Activated CD4-positive, alpha-beta memory T cell treated with anti-CD3 and anti-CD28 coated beads for 36 hours (primary cell): ENCODE measurements at regions not wholly inside any gene's neighbourhood (a gene's known extent, or its start where the extent isn't known, plus 50 kb on each side); places are given as distances from the start of the nearest gene placed in this dataset.
"Not testable (repeated sequence)": the region's sequence is repeated elsewhere in the genome, so short reads cannot be mapped to it uniquely, and the experiment has no call there.

Experiments
- CTCF ChIA-PET: fragments of 350-600 bp; sonication (Branson Sonifier 250); formaldehyde crosslinking; loops from one replicate; lab custom pipeline; 2021; ENCODE audit warnings: antibody characterized with exemption, inconsistent platforms; lab: Charles Lee
- POLR2A ChIA-PET: fragments of 350-600 bp; sonication (Branson Sonifier 250); formaldehyde crosslinking; loops from one replicate; lab custom pipeline; 2021; ENCODE audit warnings: antibody characterized with exemption; lab: Charles Lee
- DNase-seq: peaks from one replicate; pipeline ENCODE4 v3.0.0-alpha.2; 2020
- H3K27ac Mint-ChIP-seq: one replicate; pipeline ENCODE4 v1.8.0; 2021; ENCODE audit warnings: mixed read lengths
- H3K27me3 Mint-ChIP-seq: one replicate; pipeline ENCODE4 v1.8.0; 2021; ENCODE audit warnings: mixed read lengths
- H3K36me3 Mint-ChIP-seq: one replicate; pipeline ENCODE4 v1.8.0; 2021; ENCODE audit warnings: mixed read lengths
- H3K4me1 Mint-ChIP-seq: one replicate; pipeline ENCODE4 v1.8.0; 2021; ENCODE audit warnings: low read depth, mixed read lengths
- H3K4me3 Mint-ChIP-seq: one replicate; pipeline ENCODE4 v1.8.0; 2021; ENCODE audit warnings: mild to moderate bottlenecking, mixed read lengths
- H3K9me3 Mint-ChIP-seq: one replicate; pipeline ENCODE4 v1.8.0; 2021; ENCODE audit warnings: mixed read lengths
- intact Hi-C: fragments of 100-400 bp; cut with micrococcal nuclease; formaldehyde crosslinking; loops from one replicate; pipeline ENCODE4 v1.15.1; 2023

DNA sequence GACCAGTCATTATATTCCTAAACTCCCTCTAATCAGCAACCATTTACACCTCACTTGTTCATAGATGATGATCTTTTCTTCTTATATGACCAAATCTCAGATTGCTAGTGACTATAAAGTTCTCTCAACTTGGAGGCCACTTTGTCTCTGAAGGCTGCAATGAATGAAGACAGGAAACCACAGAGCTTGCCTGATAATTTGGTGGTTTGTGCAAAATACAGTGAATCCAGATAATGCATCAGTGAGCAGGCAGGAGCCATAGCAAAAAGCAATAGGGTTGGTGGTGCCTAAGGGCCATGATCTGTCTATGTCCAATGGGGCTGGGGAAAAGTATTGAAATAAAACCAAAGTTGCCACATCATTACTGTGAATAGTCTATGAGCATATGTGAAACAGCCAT is 123.8 kb upstream of the LRFN5 start:
- DNase-seq: no peak
- Mint-ChIP-seq H3K27me3 (no peaks in the 10 kb centered on the region), H3K27ac (no peak overlapping the region), H3K4me1 (no peaks in the 10 kb centered on the region), H3K4me3 (no peak overlapping the region), H3K36me3 (no peaks in the 10 kb centered on the region), H3K9me3 (no peaks in the 10 kb centered on the region)
- intact Hi-C loops: no loop called here
- ChIA-PET POLR2A (no interaction called here), CTCF (no interaction called here)

DNA sequence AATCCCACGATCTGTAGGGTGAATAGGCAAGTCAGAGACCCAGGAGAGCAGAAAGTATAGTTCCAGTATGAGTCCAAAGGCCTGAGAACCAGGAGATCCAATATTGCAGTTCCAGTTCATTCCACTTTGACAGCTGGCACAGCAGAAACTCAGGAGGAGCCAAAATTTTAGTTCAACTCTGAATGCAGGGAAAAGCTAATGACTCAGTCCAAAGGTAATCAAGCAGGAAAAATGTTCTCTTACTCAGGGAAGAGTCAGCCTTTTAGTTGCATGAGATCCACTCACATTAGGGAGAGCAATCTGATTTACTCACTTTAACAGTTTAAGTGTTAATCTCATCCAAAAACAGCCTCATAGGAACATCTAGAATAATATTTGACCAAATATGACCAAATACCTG is 130.2 kb upstream of the LRFN5 start:
- no peaks in the 10 kb centered on the region for H3K4me1 Mint-ChIP-seq
- CTCF ChIA-PET: interaction anchor here (1.3 kb wide), 1 partner anchor 12 kb away, joined by 3 read pairs; no protein-coding TSS in a partner anchor
- no peak overlapping the region for H3K27ac Mint-ChIP-seq
- H3K4me3 Mint-ChIP-seq: no peak overlapping the region
- no peaks in the 10 kb centered on the region for H3K36me3 Mint-ChIP-seq
- intact Hi-C loops: no loop called here
- peaks cover 2% of the 10 kb centered on the region for H3K9me3 Mint-ChIP-seq
- POLR2A ChIA-PET: no interaction called here
- no peak for DNase-seq
- H3K27me3 Mint-ChIP-seq: no peaks in the 10 kb centered on the region

GRCh38 chr14:41461380-41461779 is 145.3 kb upstream of the LRFN5 start:
- POLR2A ChIA-PET: no interaction called here
- intact Hi-C loops: no loop called here
- Mint-ChIP-seq H3K9me3 (no peaks in the 10 kb centered on the region), H3K27me3 (no peaks in the 10 kb centered on the region), H3K27ac (no peak overlapping the region), H3K4me3 (no peak overlapping the region), H3K36me3 (no peaks in the 10 kb centered on the region), H3K4me1 (no peaks in the 10 kb centered on the region)
- CTCF ChIA-PET: no interaction called here
- no peak for DNase-seq

GRCh38 chr14:41457393-41457792 is 149.3 kb upstream of the LRFN5 start:
- intact Hi-C loops: no loop called here
- no peak for DNase-seq
- H3K4me3 Mint-ChIP-seq: no peak overlapping the region
- no peak overlapping the region for H3K27ac Mint-ChIP-seq
- ChIA-PET POLR2A (no interaction called here), CTCF (no interaction called here)
- no peaks in the 10 kb centered on the region for H3K4me1 Mint-ChIP-seq
- no peaks in the 10 kb centered on the region for H3K36me3 Mint-ChIP-seq
- H3K9me3 Mint-ChIP-seq: no peaks in the 10 kb centered on the region
- no peaks in the 10 kb centered on the region for H3K27me3 Mint-ChIP-seq

DNA sequence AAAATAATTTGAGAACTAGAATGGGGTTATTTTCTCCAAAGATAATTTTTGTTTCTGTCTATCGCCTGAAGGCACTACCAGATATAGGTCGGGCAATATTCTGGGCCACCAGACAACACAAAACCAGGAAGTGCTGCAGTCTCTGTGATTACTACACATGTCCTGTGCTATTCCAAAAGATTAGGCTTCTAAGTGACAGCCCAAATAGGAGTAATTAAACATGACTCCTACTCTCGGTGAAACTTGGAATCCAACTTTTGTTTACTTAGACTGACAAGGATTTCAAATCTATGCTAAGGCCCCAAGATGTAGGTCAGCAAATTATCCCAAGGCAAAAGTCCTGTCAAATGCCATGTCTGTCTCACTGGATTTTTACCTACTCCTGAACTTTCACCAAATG is 157.6 kb upstream of the LRFN5 start:
- Mint-ChIP-seq H3K4me1 (no peaks in the 10 kb centered on the region), H3K27me3 (no peaks in the 10 kb centered on the region), H3K9me3 (no peaks in the 10 kb centered on the region), H3K36me3 (no peaks in the 10 kb centered on the region), H3K27ac (no peak overlapping the region), H3K4me3 (no peak overlapping the region)
- CTCF ChIA-PET: no interaction called here
- intact Hi-C loops: no loop called here
- DNase-seq: no peak
- POLR2A ChIA-PET: no interaction called here

- no peak overlapping the region for H3K27ac Mint-ChIP-seq
- no peak for DNase-seq
- no peak overlapping the region for H3K4me3 Mint-ChIP-seq
- intact Hi-C loops: no loop called here
- no peaks in the 10 kb centered on the region for H3K36me3 Mint-ChIP-seq
- no peaks in the 10 kb centered on the region for H3K27me3 Mint-ChIP-seq
- ChIA-PET POLR2A (no interaction called here), CTCF (no interaction called here)
- H3K4me1 Mint-ChIP-seq: no peaks in the 10 kb centered on the region
- H3K9me3 Mint-ChIP-seq: no peaks in the 10 kb centered on the region
Observed at GRCh38 chr14:41446008-41446407, 160.7 kb upstream of the LRFN5 start.

DNA sequence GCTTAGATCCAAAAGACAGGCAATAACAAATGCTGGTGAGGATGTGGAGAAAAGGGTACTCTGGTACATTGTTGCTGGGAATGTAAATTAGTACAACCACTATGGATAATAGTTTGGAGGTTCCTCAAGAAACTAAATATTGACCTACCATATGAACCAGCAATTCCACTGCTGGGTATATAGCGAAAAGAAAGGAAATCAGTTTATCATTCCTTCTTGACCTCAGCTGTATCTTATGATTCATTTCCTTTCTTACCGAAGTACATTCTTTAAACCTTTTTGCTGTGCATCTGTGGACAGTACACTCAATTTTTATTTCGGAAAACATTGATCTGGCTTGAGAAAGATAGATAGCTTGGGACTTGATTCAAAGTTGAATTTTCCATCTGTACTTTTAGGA is 183.2 kb upstream of the LRFN5 start:
- H3K4me1 Mint-ChIP-seq: no peaks in the 10 kb centered on the region
- no peak overlapping the region for H3K4me3 Mint-ChIP-seq
- no peaks in the 10 kb centered on the region for H3K36me3 Mint-ChIP-seq
- intact Hi-C loops: no loop called here
- H3K9me3 Mint-ChIP-seq: no peaks in the 10 kb centered on the region
- CTCF ChIA-PET: no interaction called here
- POLR2A ChIA-PET: no interaction called here
- no peak overlapping the region for H3K27ac Mint-ChIP-seq
- DNase-seq: no peak
- no peaks in the 10 kb centered on the region for H3K27me3 Mint-ChIP-seq

DNA sequence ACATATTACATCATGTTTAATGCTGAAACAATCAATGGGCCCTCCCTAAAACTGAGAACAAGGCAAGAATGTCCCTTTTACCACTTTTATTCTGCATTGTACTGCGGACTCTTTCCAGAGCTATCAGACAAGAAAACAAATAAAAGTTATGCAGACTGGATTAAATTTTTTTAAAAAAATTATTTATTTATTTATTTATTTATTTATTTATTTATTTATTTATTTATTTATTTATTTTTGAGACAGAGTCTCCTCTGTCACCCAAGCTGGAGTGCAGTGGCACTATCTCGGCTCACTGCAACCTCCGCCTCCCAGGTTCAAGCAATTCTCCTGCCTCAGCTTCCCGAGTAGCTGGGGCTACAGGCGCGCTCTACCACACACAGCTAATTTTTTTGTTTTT is 185.4 kb upstream of the LRFN5 start:
- H3K27me3 Mint-ChIP-seq, H3K9me3 Mint-ChIP-seq, H3K4me1 Mint-ChIP-seq, intact Hi-C loops, POLR2A ChIA-PET, H3K27ac Mint-ChIP-seq, H3K36me3 Mint-ChIP-seq, CTCF ChIA-PET, DNase-seq, H3K4me3 Mint-ChIP-seq: not testable (repeated sequence)

DNA sequence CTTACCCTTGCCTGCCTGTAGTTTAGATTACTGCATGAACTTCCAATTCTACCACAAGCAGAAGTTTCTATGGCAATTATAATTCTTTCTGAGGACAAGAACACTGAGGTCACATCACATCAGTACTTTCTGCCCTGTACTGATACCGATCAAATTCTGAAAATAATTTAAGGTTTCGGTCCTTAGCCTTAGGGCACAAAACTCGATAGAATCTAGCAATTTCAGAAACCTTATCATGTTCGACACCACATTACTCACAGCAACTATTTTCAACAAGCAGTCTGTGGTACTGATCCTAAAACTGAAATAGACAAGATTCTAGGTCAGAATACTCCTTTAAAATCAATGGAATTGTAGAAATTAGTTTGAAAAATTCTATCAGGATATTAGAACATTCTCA is 187.0 kb upstream of the LRFN5 start:
- Mint-ChIP-seq H3K27me3 (no peaks in the 10 kb centered on the region), H3K9me3 (no peaks in the 10 kb centered on the region), H3K4me1 (no peaks in the 10 kb centered on the region), H3K4me3 (no peak overlapping the region), H3K36me3 (no peaks in the 10 kb centered on the region), H3K27ac (no peak overlapping the region)
- ChIA-PET CTCF (no interaction called here), POLR2A (no interaction called here)
- no peak for DNase-seq
- intact Hi-C loops: no loop called here

- Mint-ChIP-seq H3K27me3 (no peaks in the 10 kb centered on the region), H3K27ac (no peak overlapping the region), H3K9me3 (no peaks in the 10 kb centered on the region), H3K36me3 (no peaks in the 10 kb centered on the region), H3K4me1 (no peaks in the 10 kb centered on the region), H3K4me3 (no peak overlapping the region)
- intact Hi-C loops: no loop called here
- DNase-seq: no peak
- CTCF ChIA-PET: no interaction called here
- POLR2A ChIA-PET: no interaction called here
Observed at GRCh38 chr14:41418851-41419250, 187.8 kb upstream of the LRFN5 start.

GRCh38 chr14:41409806-41410205 is 196.9 kb upstream of the LRFN5 start:
- CTCF ChIA-PET: interaction anchor here (1.4 kb wide), 1 partner anchor 8 kb away, joined by 3 read pairs; no protein-coding TSS in a partner anchor
- Mint-ChIP-seq H3K36me3 (no peaks in the 10 kb centered on the region), H3K4me3 (no peak overlapping the region), H3K27me3 (no peaks in the 10 kb centered on the region), H3K9me3 (no peaks in the 10 kb centered on the region), H3K27ac (no peak overlapping the region), H3K4me1 (no peaks in the 10 kb centered on the region)
- POLR2A ChIA-PET: no interaction called here
- intact Hi-C loops: no loop called here
- DNase-seq: no peak

- intact Hi-C loops: no loop called here
- H3K36me3 Mint-ChIP-seq: no peaks in the 10 kb centered on the region
- ChIA-PET POLR2A (no interaction called here), CTCF (no interaction called here)
- H3K27ac Mint-ChIP-seq: no peak overlapping the region
- H3K27me3 Mint-ChIP-seq: no peaks in the 10 kb centered on the region
- no peaks in the 10 kb centered on the region for H3K4me1 Mint-ChIP-seq
- no peaks in the 10 kb centered on the region for H3K9me3 Mint-ChIP-seq
- DNase-seq: no peak
- no peak overlapping the region for H3K4me3 Mint-ChIP-seq
Observed at GRCh38 chr14:41404126-41404525, 202.6 kb upstream of the LRFN5 start.

DNA sequence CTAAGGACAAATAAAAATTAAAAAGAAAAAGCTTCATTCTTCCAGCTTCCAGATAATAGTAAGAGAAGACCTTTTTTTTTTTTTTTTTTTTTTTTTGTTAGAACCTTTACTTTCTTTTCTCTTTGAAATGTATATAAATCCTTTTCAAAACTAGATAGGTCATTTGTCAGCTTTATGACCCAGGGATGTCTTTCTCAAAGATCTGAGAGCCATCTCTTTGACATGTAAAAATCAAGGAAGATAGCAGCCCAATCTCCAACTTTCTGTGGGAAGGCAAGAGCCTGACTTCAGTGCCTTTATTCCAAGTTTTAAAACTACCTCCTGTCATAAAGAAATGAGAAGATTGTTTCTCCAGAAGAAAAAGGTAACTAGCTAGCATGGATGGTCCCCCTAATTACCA is 203.3 kb upstream of the LRFN5 start:
- POLR2A ChIA-PET: no interaction called here
- Mint-ChIP-seq H3K9me3 (no peaks in the 10 kb centered on the region), H3K4me3 (no peak overlapping the region), H3K27me3 (no peaks in the 10 kb centered on the region), H3K4me1 (no peaks in the 10 kb centered on the region), H3K27ac (no peak overlapping the region), H3K36me3 (no peaks in the 10 kb centered on the region)
- DNase-seq: no peak
- CTCF ChIA-PET: no interaction called here
- intact Hi-C loops: no loop called here

DNA sequence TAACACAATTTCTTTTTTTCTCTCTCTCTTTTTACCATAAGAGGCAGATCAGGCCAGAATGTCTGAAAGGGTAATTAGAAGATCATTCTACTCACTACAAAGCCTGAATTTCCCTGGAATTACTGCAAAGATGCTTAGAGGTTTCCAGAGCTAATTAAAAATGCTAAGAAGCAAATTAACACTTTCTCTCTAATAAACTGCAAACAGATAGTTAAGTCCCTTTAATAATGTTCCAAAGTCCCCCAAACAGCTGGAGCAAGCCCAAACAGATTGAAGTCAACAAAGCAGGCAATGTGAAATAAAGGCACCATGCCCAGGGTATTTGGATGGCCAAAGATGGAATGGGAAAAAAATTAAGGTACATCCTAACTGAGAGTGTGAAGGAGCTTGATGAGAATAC is 208.8 kb upstream of the LRFN5 start:
- no peak overlapping the region for H3K4me3 Mint-ChIP-seq
- H3K27ac Mint-ChIP-seq: no peak overlapping the region
- ChIA-PET POLR2A (no interaction called here), CTCF (no interaction called here)
- no peaks in the 10 kb centered on the region for H3K27me3 Mint-ChIP-seq
- DNase-seq: no peak
- no peaks in the 10 kb centered on the region for H3K9me3 Mint-ChIP-seq
- H3K36me3 Mint-ChIP-seq: no peaks in the 10 kb centered on the region
- intact Hi-C loops: no loop called here
- no peaks in the 10 kb centered on the region for H3K4me1 Mint-ChIP-seq
